Left forelimb (tissue), 1 donor: ENCODE measurements at regions not wholly inside any gene's neighbourhood (a gene's known extent, or its start where the extent isn't known, plus 50 kb on each side); places are given as distances from the start of the nearest gene placed in this dataset.

Source experiments
- DNase-seq: peaks from one replicate; pipeline ENCODE4 v3.0.0-alpha.2; 2018; ENCODE audit warnings: low spot score

DNA sequence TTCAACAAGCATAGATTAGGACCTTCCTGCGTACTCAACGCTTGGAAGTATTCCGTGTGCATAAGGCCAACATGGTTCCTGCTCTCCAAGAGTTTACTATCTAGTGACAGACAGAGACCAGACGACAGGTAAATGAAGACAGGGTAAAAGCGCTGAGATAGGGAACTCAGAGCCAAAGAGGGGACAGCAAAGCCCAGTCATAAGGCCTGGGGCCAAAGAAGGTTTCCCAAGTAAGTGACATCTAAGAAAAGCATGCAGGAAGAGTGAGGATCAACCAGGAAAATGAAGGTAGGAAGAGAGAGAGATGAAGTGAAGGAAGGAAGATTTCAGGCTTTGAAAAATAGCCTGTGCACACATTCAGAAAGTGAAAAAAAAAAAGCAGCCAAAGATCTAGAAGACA, 76.9 kb upstream of the CDH20 start:
- DNase-seq = no peak

DNA sequence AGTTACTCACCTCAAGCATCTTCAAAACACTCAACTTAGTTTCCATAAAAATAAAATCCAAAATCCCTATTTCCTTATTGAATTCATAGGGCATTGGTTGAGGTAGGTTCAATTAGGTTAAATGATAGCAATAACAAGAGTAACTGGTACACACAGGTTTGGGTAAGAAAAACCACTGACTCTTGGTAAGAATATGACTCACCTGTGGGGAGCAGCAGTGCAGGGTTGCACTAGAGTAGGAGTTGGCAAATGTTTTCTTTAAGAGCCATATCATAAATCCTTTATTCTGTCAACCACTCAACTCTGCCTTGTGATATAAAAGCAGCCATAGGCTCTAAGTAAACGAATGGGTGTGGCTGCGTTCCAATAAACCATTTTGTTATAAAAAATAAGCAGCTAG, 71.4 kb upstream of the CDH20 start:
- DNase-seq = no peak

DNA sequence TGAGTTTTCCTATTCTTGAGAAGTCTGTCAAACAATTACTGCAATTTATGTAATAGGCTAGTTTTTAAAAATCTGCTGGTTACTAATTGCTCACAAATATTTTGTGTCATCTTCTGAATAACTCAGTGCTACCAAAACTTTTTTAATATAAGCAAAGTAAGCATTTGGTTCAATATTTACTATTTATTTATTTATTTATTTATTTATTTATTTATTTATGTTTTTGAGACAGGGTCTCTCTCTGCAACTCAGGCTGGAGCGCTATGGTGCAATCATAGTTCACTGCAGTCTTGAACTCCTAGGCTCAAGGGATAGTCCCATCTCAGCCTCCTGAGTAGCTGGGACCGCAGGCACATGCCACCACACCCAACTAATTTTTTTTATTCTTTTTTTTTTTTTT, 60.4 kb upstream of the CDH20 start:
- DNase-seq = no peak

DNA sequence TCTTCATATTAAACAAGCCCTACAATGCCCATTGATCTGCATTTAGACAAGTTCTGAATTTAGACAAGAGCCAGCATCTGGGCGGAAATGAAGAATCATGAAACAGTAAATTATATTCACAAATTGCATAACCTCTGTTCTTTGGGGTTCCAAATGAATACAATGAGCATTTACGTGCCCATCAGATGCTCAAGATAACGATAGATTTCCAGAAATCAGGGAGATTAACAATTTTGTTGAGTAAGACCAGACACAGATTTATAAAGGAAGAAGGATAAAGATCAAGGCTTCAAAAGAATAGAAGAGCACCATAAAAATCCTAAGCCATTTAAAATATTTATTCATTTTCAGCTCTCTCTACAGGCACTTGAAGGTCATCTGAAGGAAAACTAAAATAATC, 59.7 kb upstream of the CDH20 start:
- DNase-seq = no peak

DNA sequence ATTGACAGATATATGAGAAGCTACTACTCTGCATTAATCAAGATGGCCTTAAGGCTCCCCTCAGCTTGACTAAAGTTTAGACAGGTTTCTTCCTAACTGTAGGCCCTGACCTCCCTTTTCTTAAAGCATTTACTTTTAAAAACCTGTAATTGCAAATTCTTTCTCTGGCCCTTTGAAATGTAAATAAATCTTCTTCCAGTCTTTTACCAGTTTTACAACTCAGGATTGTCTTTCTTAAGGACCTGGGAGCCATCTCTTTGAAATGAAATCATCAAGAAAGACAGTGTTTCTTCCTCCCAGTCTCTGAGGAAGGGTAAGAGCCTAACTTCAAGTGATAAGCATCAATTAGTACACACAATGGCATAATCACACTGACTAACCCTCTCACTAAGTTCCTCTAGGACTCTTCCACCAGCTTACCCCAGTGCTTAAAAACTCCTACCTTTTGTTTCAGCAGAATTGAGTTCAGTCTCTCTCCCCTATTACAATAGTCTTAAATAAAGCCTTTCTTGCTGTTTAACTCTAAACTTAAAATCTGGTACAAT, 58.7 kb upstream of the CDH20 start:
- no peak for DNase-seq

DNA sequence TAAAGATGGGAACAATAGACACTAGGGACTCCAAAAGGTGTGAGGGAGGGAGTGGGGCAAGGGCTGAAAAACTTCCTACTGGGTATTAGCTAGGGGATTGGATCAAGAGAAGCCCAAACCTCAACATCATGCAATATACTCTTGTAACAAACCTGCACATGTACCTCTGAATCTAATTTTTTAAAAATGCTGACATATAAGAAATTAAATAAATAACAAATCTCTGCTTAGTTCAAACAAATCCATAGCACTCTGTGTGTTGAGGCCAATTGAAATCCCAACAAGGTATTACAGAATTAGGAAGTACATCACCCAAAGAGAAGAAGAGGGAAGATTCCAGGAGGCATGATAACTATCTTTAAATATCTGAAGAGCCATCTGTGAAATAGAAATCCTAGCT, 55.4 kb upstream of the CDH20 start:
- no peak for DNase-seq

DNA sequence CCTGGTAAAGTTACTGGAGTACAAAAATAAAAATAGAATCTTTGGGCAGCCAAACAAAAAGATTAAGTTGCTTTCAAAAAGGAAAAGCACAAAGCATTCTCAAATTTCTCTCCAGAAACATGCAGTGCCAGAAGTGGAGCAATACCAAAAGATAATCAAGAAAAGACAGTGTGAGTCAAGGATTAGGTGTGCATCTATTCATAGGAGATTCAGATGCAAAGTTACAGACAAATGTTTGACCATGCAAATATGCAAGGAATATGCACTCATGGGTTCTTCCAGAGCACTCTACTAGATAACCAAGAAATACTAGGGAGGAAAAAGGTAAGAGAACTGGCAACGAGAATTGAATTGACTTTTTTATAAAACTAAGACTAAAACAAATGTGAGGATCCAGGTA, 51.8 kb upstream of the CDH20 start:
- no peak for DNase-seq

DNA sequence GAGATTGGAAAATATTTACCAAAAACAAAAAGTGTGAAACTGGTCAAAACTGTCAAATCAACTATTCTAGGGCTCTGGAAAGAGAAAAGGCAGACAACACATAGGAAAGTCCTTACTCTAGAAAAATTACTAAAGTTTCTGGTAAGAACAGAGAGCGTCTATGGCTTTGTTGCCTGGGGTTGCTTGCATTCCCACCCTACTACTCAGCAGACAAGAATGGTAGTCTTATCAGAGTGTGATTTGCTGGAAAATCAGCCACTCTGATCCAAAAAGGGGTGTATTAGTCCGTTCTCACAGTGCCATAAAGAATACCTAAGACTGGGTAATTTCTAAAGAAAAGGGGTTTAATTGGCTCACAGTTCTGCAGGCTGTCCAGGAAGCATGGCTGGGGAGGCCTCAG, 50.3 kb upstream of the CDH20 start:
- no peak for DNase-seq
